ENCODE measurements at regions not wholly inside any gene's neighbourhood (a gene's known extent, or its start where the extent isn't known, plus 50 kb on each side); places are given as distances from the start of the nearest gene placed in this dataset.

DNA sequence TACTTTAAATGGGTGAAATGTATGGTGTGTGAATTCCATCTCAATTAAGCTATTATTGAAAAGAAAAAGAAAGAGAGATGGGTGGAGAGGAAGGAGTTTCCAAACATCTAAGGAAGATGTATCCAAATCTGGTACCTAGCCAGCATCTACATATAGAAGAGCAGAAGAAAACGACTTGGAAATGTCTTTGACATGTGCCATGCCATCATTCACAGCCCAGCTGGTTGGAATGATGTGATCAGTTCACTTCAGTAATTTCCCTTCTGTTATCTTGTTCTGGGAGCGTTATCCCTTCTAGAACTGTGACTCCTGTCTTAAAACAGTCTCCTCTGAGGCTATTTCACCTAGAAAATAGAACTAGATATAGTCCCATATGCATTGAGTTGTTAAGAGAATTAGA is 312.8 kb upstream of the GYPC start:
- TF ChIP-seq, protein P1, sequence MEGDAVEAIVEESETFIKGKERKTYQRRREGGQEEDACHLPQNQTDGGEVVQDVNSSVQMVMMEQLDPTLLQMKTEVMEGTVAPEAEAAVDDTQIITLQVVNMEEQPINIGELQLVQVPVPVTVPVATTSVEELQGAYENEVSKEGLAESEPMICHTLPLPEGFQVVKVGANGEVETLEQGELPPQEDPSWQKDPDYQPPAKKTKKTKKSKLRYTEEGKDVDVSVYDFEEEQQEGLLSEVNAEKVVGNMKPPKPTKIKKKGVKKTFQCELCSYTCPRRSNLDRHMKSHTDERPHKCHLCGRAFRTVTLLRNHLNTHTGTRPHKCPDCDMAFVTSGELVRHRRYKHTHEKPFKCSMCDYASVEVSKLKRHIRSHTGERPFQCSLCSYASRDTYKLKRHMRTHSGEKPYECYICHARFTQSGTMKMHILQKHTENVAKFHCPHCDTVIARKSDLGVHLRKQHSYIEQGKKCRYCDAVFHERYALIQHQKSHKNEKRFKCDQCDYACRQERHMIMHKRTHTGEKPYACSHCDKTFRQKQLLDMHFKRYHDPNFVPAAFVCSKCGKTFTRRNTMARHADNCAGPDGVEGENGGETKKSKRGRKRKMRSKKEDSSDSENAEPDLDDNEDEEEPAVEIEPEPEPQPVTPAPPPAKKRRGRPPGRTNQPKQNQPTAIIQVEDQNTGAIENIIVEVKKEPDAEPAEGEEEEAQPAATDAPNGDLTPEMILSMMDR (conservative IDR thresholded peaks at IDR 0.05; ENCODE audit: low read depth, low read length) = no peak
- TF ChIP-seq EZH2 (IDR thresholded peaks at IDR 0.05; ENCODE audit: borderline replicate concordance, low read depth, low read length, poor library complexity, severe bottlenecking) = no peak
